HG02973 (cell line): ENCODE measurements at regions not wholly inside any gene's neighbourhood (a gene's known extent, or its start where the extent isn't known, plus 50 kb on each side); places are given as distances from the start of the nearest gene placed in this dataset.

Source experiments
- ATAC-seq: cut with Tn5 transposase; IDR thresholded peaks from one replicate; pipeline ENCODE4 v1.9.1; 2021; ENCODE audit warnings: moderate library complexity; ENCODE audit not compliant: unreplicated experiment

DNA sequence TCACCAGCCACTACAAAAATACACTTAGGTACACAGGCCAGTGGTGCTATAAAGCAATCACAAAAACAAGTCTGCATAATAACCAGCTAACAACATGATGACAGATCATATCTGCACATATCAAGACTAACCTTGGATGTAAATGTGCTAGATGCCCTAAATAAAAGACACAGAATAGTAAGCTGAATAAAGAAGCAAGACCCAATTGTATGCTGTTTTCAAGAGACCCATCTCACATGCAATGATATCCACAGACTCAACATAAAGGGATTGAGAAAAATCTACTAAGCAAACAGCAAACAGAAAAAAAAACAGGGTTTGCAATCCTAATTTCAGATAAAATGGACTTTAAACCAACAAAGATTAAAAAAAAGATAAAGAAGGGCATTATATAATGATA is 505.4 kb upstream of the FZD8 start:
- ATAC-seq: no peak

DNA sequence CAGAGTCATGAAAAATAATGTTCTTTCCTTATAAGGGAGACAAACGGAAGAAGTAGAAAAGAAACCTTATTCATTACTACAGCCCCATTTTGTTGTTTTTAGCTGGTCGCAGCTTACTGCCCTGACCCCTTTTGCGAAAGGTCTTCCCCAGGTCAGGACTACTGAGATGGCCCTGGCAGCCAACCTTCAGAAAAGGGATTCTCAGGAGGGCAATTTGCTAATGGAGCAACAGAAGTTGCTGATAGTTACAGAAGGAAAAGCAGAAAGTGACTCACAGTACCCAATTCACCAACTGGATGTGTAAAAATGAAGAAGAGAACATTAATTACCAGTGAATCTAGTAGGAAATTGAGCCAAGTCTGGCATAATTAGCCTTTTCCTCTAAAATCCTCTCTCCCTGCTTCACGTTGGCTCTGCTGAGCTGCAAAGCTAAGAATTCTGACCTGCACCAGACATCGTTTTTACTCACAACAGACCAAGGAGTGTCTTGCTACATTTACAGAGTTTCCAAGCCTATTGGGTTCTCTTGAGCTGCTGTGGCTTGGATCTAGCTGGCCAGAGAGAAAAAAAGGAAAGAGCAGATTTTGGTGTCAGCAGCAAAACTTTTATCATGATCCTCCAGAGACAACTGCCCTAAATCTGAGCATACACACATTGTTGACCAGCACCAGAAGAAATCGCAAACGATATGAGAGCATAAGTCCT is 499.9 kb upstream of the FZD8 start:
- ATAC-seq: no peak

DNA sequence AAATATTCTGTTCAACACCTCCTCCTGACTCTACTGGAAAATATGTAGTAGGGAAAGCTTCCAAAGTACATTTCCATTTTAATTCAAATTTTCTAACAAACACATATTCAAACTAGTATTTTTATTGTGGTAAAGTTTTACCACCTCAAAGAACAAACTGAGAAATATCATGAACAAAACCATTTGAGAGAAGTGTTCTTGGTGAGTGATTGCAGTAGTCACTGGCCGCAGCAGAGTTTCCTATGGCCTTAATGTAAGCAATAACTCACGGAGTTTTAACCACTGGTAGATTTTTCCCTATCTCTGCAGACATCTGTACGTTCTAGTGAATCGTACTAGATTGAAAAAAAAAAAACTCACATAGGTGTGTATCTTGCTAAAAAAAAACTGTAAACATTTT is 487.0 kb upstream of the FZD8 start:
- no peak for ATAC-seq

DNA sequence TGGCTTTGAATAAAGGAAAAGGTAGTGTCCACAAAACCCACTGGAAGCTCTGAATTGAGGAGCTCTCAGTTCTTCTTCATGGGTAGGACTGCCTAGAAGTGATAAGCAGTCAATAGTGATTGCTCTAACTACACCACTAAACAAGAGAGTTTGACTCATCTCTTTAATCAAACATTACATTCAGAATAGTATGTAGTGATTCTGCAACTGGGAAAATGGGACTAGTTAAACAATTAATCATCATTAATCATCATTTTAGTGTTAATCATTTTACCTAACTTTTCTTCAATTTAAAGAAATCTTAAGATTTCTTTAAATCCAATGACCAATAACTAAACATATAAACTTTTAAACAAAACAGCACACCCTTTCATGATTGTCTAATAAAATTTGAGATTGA is 484.0 kb upstream of the FZD8 start:
- ATAC-seq: no peak

DNA sequence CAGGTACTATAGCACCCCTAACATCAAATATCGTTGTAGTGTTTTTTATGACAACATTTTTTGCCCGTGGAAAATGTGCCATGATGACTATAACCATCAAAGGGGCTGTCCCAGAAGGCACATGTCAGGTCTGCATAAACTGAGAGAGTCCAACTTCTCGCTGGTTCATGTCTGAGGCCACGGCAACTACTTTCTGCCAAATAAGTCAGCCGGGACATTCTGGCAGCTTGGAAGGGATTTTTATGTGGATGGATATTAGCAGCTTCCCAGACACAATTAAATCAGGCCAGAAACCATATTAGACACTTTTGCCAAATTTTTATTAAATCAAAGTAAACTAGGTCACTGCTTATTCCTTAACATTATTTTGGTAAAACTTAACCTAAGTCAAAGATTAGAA is 477.4 kb upstream of the FZD8 start:
- ATAC-seq: no peak

DNA sequence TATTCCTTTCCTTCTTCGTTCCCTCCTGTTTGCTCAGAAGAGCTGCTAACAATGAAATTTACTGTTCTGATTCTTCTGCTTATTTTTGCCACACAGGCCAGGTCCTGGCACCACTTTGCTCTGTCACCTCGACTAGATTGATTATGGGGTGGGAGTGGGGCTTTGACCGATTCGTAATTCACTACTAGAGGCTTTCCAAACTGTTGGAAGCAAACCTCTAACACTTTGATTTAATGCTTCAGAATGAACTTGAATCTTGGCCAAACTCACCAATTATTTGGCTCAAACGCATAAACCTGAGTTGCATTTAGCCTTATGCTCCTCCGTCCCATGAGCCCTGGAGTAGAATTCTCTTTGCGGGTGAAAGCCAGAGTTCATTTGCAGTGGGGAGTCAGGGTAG is 476.2 kb upstream of the FZD8 start:
- ATAC-seq: no peak

DNA sequence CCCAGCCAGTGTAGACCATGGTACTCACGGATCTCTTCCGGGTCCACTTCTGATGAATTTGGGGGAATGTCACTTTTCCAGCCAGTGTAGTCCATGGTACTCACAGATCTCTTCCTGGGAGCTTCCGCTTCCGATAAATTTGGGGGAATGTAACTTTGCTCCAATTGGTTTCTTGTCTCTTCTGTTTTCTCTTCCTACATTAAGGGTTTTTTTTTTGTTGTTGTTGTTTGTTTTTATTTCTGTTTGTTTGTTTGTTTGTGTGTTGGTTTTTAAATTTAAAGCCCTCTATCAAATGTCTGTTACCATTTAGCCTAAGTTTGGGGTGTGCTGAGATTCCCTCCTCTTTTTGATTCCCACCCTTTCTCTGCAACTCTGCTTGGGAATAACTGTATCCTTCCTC is 475.8 kb upstream of the FZD8 start:
- ATAC-seq: no peak

DNA sequence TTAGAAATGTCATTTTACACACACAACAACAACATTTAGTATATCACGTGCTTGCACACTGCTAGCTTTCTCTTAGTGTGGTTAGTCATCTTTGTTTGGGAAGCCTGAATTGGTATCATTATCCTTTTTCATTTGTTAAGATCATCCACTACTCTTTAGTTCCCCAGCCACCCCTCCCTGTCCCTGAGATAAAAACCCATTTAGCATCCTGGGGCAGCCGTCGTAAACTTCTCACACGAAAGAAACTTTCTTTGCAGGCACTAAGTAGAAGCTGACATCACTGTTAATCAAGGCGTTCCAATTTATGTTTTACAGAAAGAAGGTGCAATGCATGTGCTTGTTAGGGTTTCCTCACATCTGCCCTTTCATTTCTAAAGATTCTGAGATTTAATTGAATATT is 475.1 kb upstream of the FZD8 start:
- no peak for ATAC-seq

DNA sequence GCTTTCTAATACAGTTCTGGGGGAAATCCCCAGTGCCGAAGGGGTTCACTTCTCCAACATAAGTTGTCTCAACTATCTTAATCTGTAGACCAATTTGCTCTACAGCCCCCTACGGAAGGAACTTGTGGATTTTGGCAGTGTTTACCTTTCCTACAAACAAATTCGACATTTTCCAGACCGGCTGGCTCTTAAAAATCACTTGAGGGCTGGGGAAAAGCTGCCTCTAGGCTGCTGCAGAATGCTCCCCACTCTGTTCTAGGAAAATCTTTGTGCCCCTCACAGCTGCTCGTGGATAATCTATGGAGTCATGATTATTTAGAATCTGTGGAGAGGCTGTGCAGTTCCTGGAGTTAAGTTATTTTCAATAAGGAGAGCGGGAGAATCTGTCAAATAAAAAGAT is 474.6 kb upstream of the FZD8 start:
- no peak for ATAC-seq

DNA sequence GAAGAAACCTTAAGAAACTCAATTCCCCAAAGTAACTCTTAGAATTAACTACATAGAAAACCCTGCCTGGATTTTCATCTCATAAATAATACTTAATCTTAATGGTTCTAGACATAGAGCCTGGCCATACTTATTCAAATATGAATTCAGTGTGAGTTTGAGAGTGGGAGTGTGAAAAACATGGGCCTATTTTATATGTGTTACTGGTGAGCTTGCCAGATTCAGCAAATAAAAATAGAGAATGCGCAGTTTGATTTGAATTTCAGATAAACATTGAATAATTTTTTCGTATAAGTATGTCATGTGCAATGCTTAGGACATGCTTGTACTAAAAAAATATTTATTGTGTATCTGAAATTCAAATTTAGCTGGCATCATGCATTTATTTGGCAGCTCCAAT is 473.9 kb upstream of the FZD8 start:
- no peak for ATAC-seq

DNA sequence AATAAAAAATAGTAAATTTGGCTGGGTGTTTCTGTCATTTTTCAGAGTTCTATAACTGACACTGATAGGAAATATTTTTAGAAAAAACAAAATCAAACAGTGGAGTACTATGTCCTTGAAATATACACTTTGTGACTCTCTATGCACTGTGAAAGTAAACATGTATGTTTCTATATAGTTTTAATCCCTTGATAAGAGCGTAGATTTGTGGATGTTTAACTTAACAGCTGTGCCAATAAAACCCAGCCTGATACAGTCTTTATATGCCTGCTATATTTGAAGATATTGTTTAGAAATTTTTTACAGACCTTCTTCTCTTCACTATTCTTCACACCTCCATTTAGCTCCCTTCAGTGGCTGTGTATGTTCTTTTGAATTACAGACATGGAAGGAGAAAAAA is 473.3 kb upstream of the FZD8 start:
- no peak for ATAC-seq

DNA sequence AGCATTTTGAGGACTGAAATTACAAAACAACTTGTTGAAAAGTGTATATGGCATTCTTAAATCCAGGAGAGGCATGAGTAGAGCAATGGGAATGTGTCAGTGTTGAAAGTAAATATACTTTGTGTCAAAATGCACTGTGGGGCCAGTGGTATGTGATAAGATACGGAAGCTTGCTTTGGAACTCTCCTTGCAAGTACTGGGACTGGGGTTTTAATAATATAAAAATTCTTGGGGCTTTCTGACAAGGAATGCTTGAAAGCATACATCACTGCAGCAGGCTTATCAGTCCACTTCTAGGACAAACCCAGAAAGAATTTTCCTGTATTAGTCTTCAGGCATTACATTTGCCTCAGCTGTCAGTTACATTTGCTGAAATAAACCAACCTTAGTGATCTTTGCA is 472.8 kb upstream of the FZD8 start:
- ATAC-seq: no peak

DNA sequence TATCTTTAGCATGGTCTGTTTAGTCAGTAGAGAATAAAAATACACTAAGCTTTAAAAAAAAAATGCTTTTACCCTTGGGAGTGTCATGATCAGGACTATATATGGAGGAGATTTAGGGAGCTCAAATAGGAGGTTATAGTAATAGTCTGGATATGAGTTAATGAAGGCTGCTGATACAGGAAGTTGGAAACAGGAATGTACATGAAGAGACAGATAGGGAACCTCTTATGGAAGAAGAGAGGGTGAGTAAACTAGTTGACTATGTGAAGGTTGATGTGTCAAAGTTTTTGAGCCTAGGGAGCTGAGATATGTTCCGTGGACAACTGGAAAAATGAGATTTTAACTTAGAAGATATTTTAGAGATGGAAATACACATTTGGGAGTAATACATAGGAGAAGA is 472.0 kb upstream of the FZD8 start:
- ATAC-seq: no peak

DNA sequence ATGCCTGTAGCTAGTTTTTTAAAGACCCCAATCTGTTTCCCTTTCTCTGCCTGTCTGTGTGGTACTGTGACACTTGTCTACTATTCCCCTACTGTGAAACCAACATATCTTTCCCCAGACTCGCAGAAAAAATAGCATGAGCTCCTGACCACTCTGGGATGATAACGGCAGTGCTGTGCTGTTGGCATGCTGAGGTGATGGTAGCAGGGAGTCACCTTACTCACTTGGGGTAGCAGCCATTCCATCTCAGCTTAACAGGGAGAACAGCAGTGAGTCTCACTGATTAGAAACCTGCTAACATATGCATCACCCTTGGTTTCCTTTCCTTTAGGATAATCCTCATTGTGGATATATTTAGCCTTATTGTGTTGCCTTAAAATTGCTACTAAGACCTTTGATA is 469.6 kb upstream of the FZD8 start:
- ATAC-seq: no peak

DNA sequence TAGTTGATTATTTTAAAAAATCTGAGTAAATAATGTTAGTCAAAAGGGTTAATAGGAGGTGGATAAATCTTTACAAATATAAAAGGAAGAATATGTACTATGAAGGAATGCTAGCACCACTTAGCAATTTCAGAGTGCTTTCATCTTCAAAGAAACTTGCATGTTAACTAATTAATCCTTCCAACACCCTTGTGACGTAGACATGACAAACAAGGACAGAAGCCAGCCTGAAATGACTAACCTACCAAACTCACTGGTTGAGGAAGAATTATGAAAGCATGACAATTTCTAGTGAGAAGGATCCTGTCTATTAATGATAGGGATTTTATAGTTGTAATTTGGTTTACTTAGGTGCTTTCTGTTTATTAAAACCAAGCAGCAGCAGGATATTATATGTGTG is 468.0 kb upstream of the FZD8 start:
- no peak for ATAC-seq

DNA sequence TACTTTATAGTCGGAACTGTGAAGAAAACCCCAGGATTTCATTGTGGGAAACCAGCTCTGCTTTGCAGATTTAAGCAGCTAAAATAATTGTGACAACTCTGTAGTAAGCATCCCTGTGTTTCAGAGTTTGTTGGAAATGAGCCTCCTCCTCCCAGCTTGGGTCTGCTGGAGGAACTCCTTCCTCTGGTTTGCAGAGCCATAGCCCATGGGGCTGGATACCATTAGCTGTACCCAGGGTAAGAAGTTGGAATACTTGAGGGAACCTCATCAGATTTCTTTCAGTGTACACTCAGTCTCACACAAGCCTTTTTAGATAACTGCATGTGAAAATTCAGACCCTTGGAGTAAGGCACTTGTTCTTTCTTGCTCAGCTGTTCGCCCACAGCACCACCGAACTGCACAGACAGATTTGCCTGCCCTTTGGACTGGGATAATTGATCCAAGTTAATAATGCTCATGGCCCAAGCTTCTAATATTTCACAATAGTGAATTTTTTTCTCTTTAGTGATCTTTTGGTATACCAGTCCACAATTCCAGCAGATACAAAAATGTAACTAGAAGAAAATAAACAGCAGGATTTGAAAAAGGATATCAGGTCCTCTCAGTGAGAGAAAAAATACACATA is 467.4 kb upstream of the FZD8 start:
- ATAC-seq: no peak

DNA sequence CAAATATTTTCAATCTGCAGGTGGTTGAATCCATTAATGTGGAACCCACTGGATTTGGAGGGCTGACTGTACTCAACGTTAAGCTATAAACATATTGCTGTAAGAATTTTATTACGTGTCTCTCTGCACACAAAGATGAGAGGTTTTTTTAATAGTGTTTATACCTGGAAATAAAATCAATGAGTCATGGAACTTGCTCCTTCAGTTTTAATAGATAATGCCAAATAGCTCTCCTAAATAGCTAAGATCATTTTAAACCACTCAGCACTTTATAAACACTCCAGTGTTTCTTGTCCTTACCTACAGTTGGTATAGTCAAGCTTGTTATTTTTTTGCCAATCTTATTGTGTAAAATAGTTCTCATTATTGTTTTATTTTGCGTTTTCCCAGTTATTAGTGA is 455.6 kb upstream of the FZD8 start:
- no peak for ATAC-seq

DNA sequence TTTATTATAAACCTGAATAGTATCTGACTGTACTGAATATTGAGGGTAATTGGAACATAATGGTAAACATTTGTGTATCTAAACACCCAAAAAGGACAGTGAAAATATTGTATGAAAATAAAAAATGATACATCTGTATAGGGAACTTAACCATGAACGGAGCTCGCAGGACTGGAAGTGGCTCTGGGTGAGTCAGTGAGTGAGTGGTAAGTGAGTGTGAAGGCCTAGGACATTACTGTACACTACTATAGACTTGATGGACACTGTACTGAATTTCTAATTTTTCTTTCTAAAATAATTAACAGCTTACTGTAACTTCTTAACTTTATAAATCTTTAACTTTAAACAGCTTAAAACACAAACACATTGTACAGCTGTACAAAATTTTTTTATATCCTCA is 454.5 kb upstream of the FZD8 start:
- ATAC-seq: no peak

DNA sequence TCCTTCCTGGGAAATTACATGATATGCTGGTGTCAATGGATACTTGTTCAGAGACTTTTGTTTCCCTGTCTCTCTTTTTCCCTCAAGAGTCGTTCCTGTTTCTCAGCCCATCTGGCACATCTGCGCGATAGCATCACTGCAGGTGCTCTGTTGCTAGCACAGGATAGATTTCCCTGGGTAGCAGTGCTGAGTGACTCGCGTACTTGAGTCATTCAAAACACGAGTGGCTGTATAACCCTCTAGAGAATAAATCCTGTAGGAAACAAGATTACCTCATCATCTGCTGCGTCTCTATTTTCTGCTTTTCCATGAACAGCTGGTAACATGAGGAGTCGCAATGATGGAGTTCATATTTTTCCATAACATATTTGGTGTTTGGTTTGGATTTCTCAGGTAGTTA is 452.0 kb upstream of the FZD8 start:
- ATAC-seq: no peak

DNA sequence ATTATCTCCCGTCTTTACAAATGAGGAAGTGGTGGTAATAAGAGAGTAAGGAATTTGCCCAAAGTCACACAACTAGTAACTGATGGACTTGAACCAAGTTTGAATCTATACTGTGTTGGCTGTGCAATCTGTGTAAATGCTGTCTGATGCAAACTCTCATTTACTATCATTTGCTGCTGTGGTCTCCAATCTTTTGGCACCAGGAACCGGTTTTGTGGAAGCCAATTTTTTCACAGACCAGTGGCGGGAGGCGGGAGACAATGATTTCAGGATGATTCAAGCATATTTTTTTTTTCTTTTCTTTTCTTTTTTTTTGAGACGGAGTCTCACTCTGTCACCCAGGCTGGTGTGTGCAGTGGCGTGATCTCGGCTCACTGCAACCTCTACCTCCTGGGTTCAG is 450.0 kb upstream of the FZD8 start:
- no peak for ATAC-seq

DNA sequence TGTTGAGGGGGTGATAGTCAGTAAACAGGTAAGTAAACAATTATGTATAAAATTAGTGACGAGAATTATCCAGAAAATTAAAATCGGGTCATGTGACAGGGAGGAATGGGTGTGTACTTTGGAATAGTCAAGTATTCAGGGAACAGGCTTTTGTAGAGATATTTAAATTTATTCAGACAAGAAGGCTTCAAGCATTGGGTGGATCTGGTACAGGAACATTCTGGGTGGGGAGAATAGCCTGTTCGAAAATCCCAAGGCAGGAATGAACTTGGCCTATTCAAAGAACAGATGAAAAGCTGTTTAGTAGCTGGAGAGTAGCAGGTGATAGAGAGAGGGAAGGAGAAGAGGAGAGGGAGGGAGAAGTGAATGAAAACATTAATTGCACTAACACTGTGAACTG is 448.9 kb upstream of the FZD8 start:
- no peak for ATAC-seq

DNA sequence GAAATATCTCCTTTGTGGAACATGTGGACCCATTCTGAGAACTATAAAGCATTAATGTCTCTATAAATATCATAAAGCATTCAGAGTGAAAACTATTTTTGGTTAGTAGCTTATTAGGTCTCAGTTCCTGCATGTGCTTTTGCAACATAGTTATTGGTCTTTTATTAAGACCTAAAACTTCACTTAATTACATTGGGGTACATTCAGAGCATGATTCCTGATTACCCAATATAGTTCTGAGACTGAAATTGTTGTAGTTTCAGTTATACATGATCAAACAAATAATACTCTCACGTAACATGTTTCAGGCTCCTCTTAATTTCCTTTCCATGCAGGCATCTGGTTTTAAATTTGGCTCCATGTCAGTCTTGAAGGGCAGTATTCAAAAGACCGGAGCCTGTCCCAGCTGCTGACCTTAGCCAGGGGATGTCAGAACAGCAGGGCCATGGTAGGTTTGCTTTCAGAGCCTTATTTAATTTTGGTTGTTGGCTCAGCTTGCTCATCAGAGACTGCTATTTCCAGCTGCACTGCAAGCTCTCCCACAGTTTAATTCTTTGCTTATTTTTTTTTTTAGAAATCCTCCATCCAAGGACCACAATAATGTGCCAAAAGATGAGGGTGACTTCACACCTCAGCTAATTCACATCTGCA is 447.8 kb upstream of the FZD8 start:
- no peak for ATAC-seq
